PC-3 (cell line): ENCODE measurements at regions not wholly inside any gene's neighbourhood (a gene's known extent, or its start where the extent isn't known, plus 50 kb on each side); places are given as distances from the start of the nearest gene placed in this dataset.

ENCODE experiments used
- EZH2 ChIP-seq: fragments of 300-600 bp; sonication (generic); IDR thresholded peaks from one replicate; pipeline ENCODE4 v1.6.1; 2017; ENCODE audit warnings: antibody characterized with exemption, mild to moderate bottlenecking, low read length; ENCODE audit not compliant: unreplicated experiment
- TF ChIP-seq, protein P1 (sequence below): fragments of 300-600 bp; sonication (generic); conservative IDR thresholded peaks from 2 replicates; pipeline ENCODE4 v1.5.1; 2017; ENCODE audit warnings: antibody characterized with exemption, low read depth, mild to moderate bottlenecking, low read length

DNA sequence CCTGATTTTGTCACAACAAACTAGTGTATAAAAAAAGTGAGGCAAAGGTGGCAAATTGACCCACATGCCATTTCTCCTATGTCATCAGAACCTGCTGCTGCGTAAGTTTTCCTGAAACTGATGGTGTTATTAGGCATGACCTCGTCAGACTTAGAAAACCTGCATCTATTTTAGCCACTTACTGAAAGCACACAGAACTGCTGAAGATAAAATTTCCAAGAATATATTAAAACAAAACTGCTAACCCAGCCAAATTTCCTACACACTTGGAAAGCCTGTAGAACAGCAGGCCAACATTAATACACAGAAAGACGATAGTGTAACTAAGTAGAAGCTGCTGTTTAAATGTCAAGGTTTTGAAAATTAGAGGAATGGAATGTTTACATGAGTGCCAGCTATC lies 674.5 kb upstream of the CXADR start:
- TF ChIP-seq, protein P1, sequence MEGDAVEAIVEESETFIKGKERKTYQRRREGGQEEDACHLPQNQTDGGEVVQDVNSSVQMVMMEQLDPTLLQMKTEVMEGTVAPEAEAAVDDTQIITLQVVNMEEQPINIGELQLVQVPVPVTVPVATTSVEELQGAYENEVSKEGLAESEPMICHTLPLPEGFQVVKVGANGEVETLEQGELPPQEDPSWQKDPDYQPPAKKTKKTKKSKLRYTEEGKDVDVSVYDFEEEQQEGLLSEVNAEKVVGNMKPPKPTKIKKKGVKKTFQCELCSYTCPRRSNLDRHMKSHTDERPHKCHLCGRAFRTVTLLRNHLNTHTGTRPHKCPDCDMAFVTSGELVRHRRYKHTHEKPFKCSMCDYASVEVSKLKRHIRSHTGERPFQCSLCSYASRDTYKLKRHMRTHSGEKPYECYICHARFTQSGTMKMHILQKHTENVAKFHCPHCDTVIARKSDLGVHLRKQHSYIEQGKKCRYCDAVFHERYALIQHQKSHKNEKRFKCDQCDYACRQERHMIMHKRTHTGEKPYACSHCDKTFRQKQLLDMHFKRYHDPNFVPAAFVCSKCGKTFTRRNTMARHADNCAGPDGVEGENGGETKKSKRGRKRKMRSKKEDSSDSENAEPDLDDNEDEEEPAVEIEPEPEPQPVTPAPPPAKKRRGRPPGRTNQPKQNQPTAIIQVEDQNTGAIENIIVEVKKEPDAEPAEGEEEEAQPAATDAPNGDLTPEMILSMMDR: no peak
- TF ChIP-seq EZH2: no peak
